B cell (primary cell): ENCODE measurements at regions not wholly inside any gene's neighbourhood (a gene's known extent, or its start where the extent isn't known, plus 50 kb on each side); places are given as distances from the start of the nearest gene placed in this dataset.

Experiments
- ATAC-seq: fragments of 200-7000 bp; cut with Tn5 transposase; one replicate; pipeline ENCODE4 v1.10.0; 2021; ENCODE audit warnings: low read depth, mild to moderate bottlenecking, moderate number of reproducible peaks, moderate library complexity
- CTCF ChIA-PET: fragments of 350-600 bp; sonication (Branson Sonifier 250); formaldehyde crosslinking; loops from one replicate; lab custom pipeline; 2021; ENCODE audit warnings: antibody characterized with exemption, inconsistent platforms; lab: Charles Lee
- POLR2A ChIA-PET: fragments of 350-600 bp; sonication (Branson Sonifier 250); formaldehyde crosslinking; loops from one replicate; lab custom pipeline; 2021; ENCODE audit warnings: antibody characterized with exemption; lab: Charles Lee
- DNase-seq: peaks from one replicate; pipeline ENCODE4 v3.0.0; 2013
- H2AFZ ChIP-seq: 2 replicates; pipeline ENCODE4 v1.6.1; 2012; ENCODE audit warnings: mild to moderate bottlenecking, low read depth, low read length; ENCODE audit not compliant: insufficient read depth, poor library complexity, severe bottlenecking
- H3K27ac ChIP-seq, 2 donors: 1 replicate in 1 of 2; 2 replicates in 1 of 2; pipeline ENCODE4 v1.5.1; 2012 to 2013; ENCODE audit warnings: low read length in 2 of 2, mild to moderate bottlenecking in 2 of 2, moderate library complexity in 1 of 2
- H3K27me3 ChIP-seq, 4 experiments: fragments of 200-600 bp in 1 of 4; sonication (generic) in 1 of 4; replicated peaks in 1 of 4; 1 replicate in 2 of 4; 2 replicates in 2 of 4; pipeline versions ENCODE4 v1.6.1 to v1.7.0; 2013 to 2016; ENCODE audit warnings: low read length in 3 of 4, mild to moderate bottlenecking in 2 of 4, mixed read lengths in 1 of 4, moderate library complexity in 1 of 4; ENCODE audit not compliant: insufficient read depth in 4 of 4, control insufficient read depth in 3 of 4; ENCODE audit errors: control extremely low read depth in 1 of 4
- H3K36me3 ChIP-seq, 2 experiments: replicated peaks in 1 of 2; 1 replicate in 1 of 2; 2 replicates in 1 of 2; pipeline versions ENCODE4 v1.6.1 to v1.7.1; 2013; ENCODE audit warnings: low read length in 1 of 2; ENCODE audit not compliant: insufficient read depth in 2 of 2, control insufficient read depth in 1 of 2; ENCODE audit errors: control extremely low read depth in 1 of 2, extremely low read depth in 1 of 2
- H3K4me1 ChIP-seq, 2 donors: fragments of 200-600 bp in 1 of 2; sonication (generic) in 1 of 2; 1 replicate in 1 of 2; 2 replicates in 1 of 2; pipeline versions ENCODE4 v1.5.1 to v1.6.1; 2013 to 2017; ENCODE audit warnings: low read length in 2 of 2; ENCODE audit not compliant: control insufficient read depth in 2 of 2, insufficient read depth in 2 of 2
- H3K4me2 ChIP-seq: replicated peaks from 2 replicates; pipeline ENCODE3; 2012; ENCODE audit warnings: mild to moderate bottlenecking, low read depth, low read length; ENCODE audit not compliant: poor library complexity, severe bottlenecking
- H3K4me3 ChIP-seq, 5 experiments: fragments of 200-600 bp in 1 of 5; sonication (generic) in 1 of 5; 1 replicate in 3 of 5; 2 replicates in 2 of 5; pipeline versions ENCODE4 v1.5.1 to v1.7.0; 2011 to 2016; ENCODE audit warnings: low read length in 4 of 5, mild to moderate bottlenecking in 4 of 5, low read depth in 2 of 5, control low read depth in 1 of 5, moderate library complexity in 1 of 5; ENCODE audit not compliant: insufficient read depth in 1 of 5; ENCODE audit errors: control extremely low read depth in 1 of 5, extremely low read depth in 1 of 5
- H3K79me2 ChIP-seq: fragments of 200-600 bp; sonication (generic); one replicate; pipeline ENCODE4 v1.6.0; 2016; ENCODE audit warnings: low read length; ENCODE audit not compliant: control insufficient read depth, insufficient read depth
- H3K9ac ChIP-seq: fragments of 200-600 bp; sonication (generic); 2 replicates; pipeline ENCODE4 v1.6.1; 2017; ENCODE audit warnings: mild to moderate bottlenecking, low read length, moderate library complexity
- H3K9me3 ChIP-seq, 3 donors: one replicate each; pipeline versions ENCODE4 v1.6.1 to v1.7.1; 2013; ENCODE audit warnings: low read length in 2 of 3; ENCODE audit not compliant: control insufficient read depth in 2 of 3, insufficient read depth in 1 of 3; ENCODE audit errors: control extremely low read depth in 1 of 3
- H4K20me1 ChIP-seq: 2 replicates; pipeline ENCODE4 v1.6.0; 2012; ENCODE audit warnings: mild to moderate bottlenecking, low read length; ENCODE audit not compliant: insufficient read depth, control insufficient read depth, poor library complexity, severe bottlenecking
- H3K27ac Mint-ChIP-seq: one replicate; pipeline ENCODE4 v1.8.0; 2021; ENCODE audit warnings: mixed read lengths
- H3K27me3 Mint-ChIP-seq: one replicate; pipeline ENCODE4 v1.8.0; 2021; ENCODE audit warnings: mixed read lengths
- H3K4me1 Mint-ChIP-seq: one replicate; pipeline ENCODE4 v1.8.0; 2021; ENCODE audit warnings: mixed read lengths
- H3K4me3 Mint-ChIP-seq: one replicate; pipeline ENCODE4 v1.8.0; 2021; ENCODE audit warnings: mixed read lengths
- H3K9me3 Mint-ChIP-seq: one replicate; pipeline ENCODE4 v1.8.0; 2022; ENCODE audit warnings: mixed read lengths; ENCODE audit not compliant: insufficient read depth
- EZH2 ChIP-seq: IDR thresholded peaks from 2 replicates; pipeline ENCODE4 v1.6.1; 2012; ENCODE audit warnings: borderline replicate concordance, low read depth, mild to moderate bottlenecking, moderate library complexity, low read length; ENCODE audit not compliant: insufficient read depth, poor library complexity, severe bottlenecking
- WGBS: methylation state at CpG from one replicate; pipeline ENCODE4 v1.1.5; 2013; ENCODE audit warnings: missing lambda C conversion rate; ENCODE audit not compliant: insufficient coverage; 5-methylcytosine and 5-hydroxymethylcytosine counted together
- intact Hi-C: fragments of 100-400 bp; cut with micrococcal nuclease; formaldehyde crosslinking; loops from one replicate; pipeline ENCODE4 v1.10.0; 2022
- TF ChIP-seq, protein P1 (sequence below): fragments of 200-600 bp; IDR thresholded peaks from one replicate; pipeline ENCODE4 v1.8.0; 2022; ENCODE audit warnings: antibody characterized with exemption, mild to moderate bottlenecking

- WGBS, result no CpG with 5 or more reads among the region's 5 CpGs
Measured at GRCh38 chr1:239858529-239858928, 233.2 kb upstream of the FMN2 start.

DNA sequence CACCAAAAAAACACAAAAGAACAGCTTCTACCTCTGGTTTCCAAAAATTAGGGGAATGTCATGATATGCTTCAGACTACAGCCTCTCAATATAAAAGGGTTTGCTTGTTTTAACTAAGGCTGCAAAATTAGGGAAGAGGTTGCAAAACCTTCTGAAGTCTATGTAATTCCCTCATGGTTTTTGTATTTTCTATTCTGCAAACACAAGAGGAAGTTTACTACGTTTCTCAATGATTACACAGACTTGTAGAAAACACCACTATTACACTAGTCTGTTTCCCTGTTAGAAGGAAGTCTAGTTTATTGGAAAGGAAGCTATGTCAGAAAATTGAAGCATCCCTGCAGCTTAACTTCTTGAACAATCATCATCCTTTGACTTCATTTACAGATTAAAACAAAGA, 229.7 kb upstream of the FMN2 start:
- no CpG with 5 or more reads among the region's 1 CpG for WGBS
- no peak overlapping the region for H2AFZ ChIP-seq
- H3K9me3 Mint-ChIP-seq, result no peaks in the 10 kb centered on the region
- no peak for TF ChIP-seq EZH2
- TF ChIP-seq, protein P1, sequence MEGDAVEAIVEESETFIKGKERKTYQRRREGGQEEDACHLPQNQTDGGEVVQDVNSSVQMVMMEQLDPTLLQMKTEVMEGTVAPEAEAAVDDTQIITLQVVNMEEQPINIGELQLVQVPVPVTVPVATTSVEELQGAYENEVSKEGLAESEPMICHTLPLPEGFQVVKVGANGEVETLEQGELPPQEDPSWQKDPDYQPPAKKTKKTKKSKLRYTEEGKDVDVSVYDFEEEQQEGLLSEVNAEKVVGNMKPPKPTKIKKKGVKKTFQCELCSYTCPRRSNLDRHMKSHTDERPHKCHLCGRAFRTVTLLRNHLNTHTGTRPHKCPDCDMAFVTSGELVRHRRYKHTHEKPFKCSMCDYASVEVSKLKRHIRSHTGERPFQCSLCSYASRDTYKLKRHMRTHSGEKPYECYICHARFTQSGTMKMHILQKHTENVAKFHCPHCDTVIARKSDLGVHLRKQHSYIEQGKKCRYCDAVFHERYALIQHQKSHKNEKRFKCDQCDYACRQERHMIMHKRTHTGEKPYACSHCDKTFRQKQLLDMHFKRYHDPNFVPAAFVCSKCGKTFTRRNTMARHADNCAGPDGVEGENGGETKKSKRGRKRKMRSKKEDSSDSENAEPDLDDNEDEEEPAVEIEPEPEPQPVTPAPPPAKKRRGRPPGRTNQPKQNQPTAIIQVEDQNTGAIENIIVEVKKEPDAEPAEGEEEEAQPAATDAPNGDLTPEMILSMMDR, result no peak
- H3K4me1 ChIP-seq, result no peaks in the 10 kb centered on the region
- H3K4me3 Mint-ChIP-seq, result no peak overlapping the region
- H3K79me2 ChIP-seq, result no peaks in the 10 kb centered on the region
- intact Hi-C loops, result no loop called here
- ChIA-PET POLR2A (no interaction called here), CTCF (no interaction called here)
- no peak overlapping the region for H3K4me2 ChIP-seq
- no peak overlapping the region for H3K4me3 ChIP-seq
- H3K27ac Mint-ChIP-seq, result no peak overlapping the region
- no peaks in the 10 kb centered on the region for H3K4me1 Mint-ChIP-seq
- H3K9ac ChIP-seq, result no peak overlapping the region
- H3K27me3 ChIP-seq, result no peaks in the 10 kb centered on the region
- no peak for DNase-seq
- no peak overlapping the region for H3K27ac ChIP-seq
- no peak for ATAC-seq
- H3K27me3 Mint-ChIP-seq, result no peaks in the 10 kb centered on the region
- no peaks in the 10 kb centered on the region for H4K20me1 ChIP-seq
- no peaks in the 10 kb centered on the region for H3K36me3 ChIP-seq
- H3K9me3 ChIP-seq, result no peaks in the 10 kb centered on the region

More at GRCh38 chr1:239858529-239858928, 233.2 kb upstream of the FMN2 start:
- Histone ChIP-seq H3K79me2 (no peaks in the 10 kb centered on the region), H3K4me3 (no peak overlapping the region), H3K9me3 (no peaks in the 10 kb centered on the region), H3K27ac (no peak overlapping the region), H4K20me1 (no peaks in the 10 kb centered on the region), H2AFZ (no peak overlapping the region), H3K36me3 (no peaks in the 10 kb centered on the region), H3K4me1 (no peaks in the 10 kb centered on the region), H3K27me3 (no peaks in the 10 kb centered on the region), H3K9ac (no peak overlapping the region), H3K4me2 (no peak overlapping the region)
- CTCF ChIA-PET, result no interaction called here
- H3K4me1 Mint-ChIP-seq, result no peaks in the 10 kb centered on the region
- intact Hi-C loops, result no loop called here
- POLR2A ChIA-PET, result no interaction called here
- H3K4me3 Mint-ChIP-seq, result no peak overlapping the region
- H3K27me3 Mint-ChIP-seq, result no peaks in the 10 kb centered on the region
- DNase-seq, result no peak
- H3K9me3 Mint-ChIP-seq, result peaks cover 2% of the 10 kb centered on the region
- no peak for ATAC-seq
- TF ChIP-seq EZH2, result no peak
- TF ChIP-seq, protein P1, result no peak
- no peak overlapping the region for H3K27ac Mint-ChIP-seq
